Femur (tissue), 1 donor: ENCODE measurements at regions not wholly inside any gene's neighbourhood (a gene's known extent, or its start where the extent isn't known, plus 50 kb on each side); places are given as distances from the start of the nearest gene placed in this dataset.

Source experiments
- DNase-seq: peaks from one replicate; pipeline ENCODE4 v3.0.0-alpha.2; 2017

GRCh38 chr7:67426654-67427053, 430.0 kb downstream of the TYW1 start:
- no peak for DNase-seq

DNA sequence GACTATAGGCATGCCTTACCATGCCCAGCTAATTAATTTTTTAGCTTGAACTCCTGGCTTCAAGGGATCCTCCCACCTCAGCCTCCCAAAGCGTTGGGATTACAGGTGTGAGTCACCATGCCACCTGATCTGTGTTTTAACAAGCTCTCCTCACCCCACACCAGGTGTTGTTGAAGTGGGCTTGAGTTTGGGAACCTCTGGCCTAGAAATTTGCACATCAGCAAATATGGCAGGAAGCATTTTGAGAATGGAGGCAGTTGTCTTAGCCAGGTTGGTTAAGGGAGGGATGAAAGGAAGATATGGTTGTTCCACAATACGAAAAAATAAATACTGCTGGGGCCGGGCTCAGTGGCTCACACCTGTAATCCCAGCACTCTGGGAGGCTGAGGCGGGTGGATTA, 433.1 kb downstream of the TYW1 start:
- DNase-seq = no peak

DNA sequence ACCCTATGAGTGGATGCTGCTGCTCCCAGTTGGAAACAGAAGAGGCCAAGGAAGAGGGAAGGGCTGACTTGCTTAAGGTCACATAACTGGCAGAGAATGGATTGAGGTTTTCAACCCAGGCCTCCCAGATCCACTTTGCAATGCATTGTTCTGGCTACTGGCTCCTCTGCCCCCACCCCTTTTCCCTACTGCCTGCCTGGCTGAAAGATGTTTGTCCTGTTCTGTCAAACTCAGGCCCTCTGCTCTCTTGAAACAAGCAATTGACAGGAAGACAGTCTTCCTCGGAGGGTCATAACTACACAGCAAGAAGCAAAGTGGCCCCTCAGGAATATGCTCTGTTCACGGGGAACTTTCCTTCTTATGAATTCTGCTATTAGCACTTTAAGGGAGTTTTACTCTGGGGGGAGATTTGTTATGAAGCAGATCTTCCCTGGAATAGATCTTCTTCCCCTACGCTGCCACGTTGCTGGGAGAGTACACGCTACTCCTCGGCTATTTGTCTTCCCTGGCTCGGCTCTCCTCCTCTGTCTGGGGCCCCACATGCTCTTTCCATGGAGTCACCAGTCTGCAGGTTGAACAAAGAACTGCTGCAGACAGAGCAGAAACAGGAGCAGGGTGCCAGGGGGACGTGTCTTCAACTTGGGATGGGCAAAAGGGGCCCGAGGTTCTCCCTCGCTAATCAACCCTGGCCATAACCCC, 436.1 kb downstream of the TYW1 start:
- peak; percentile 54 for DNase-seq

DNA sequence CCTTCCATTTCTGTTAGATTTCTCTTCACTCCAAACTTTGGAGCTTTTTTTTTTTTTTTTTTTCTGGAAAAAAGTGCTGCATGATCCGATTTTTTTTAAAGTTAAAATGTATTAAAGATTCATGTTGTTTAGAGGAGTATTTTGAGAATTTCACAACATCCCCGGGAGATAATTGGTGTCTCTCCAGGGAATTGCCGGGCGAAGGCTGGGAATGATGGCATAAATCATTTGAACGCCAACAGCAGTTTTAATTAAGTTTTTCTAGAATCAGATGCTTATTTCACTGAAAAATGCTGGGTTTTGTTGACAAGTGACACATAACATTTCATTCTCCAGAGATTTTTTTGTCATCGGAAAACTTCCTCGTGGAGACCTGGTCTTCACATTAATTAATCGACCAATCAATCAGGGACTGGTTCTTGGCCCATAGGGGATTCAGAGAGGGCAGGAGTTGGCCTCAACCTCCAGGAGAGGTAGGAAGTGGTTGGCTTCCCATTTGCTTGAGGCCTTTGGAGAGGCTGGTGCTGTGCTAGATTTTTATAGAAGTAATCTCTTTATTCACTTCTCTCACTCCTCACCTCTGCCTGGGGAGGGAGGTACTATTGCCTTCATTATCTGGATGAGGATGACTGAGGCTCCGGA, 439.4 kb downstream of the TYW1 start:
- DNase-seq = no peak

GRCh38 chr7:67438198-67438882, 441.7 kb downstream of the TYW1 start:
- no peak for DNase-seq

DNA sequence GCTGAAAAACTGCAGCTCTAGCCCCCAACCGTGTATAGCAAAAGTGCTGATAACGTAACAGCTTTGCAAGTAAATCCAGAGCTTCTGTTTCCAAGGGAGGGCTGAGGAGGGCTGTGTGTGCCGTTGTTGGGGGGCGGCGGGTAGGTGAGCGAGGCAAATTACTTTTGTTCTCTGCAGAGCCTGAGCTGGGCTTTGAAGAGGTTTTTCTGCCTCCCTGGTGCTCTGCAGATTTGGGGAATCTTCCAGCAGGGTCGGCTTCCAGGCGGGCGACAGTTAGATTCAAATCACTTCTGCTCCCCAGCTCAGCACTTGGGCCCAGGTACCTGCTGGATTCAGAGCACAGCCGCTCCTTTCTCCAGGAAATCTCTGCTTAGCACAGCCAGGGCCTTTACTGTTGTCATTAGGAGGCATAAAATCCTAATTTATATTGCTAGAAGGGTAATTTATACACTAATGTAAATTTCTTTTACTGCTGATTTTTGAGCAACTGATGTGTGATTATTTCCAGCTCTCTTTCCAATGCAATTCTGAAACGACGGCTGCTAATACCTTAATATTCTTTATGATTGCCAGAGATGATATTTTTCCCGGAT, 442.4 kb downstream of the TYW1 start:
- no peak for DNase-seq

DNA sequence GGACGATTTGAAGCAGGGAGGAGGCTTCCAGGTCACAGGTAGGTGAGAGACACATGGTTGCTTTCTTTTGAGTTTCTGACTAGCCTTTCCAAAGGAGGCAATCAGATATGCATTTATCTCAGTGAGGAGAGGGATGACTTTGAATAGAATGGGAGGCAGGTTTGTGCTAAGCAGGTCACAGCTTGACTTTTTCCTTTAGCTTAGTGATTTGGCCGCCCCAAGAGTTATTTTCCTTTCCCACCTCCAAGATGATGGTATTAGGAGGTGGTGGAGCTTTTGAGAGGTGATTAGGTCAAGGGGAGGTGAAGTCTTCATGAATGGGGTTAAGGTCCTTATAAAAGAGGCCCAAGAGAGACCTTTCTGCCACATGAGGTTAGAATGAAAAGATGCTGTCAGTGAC, 443.7 kb downstream of the TYW1 start:
- no peak for DNase-seq

- DNase-seq = no peak
Observed at GRCh38 chr7:67445728-67446127, 449.1 kb downstream of the TYW1 start.

GRCh38 chr7:67447297-67447696, 450.7 kb downstream of the TYW1 start:
- no peak for DNase-seq

DNA sequence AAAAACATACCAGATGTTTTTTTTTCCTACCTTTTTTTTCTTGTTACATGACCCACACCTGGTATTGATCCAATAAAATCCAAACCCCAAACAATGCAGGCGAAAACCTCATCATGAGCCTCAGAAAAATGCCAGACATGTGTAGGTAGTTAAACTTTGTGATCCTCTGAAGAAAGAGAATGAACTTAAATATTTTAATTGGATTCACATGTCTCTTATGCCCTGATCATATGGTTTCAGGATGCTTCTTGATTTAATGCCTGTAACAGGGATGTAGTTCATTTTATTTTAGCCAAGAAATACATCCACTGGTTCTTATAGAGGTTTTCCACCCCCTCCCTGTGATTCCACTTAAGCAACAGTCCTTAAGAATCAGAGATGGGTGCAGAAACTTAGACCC, 451.6 kb downstream of the TYW1 start:
- no peak for DNase-seq

GRCh38 chr7:67450171-67450570, 453.5 kb downstream of the TYW1 start:
- DNase-seq = no peak

- no peak for DNase-seq
Observed at GRCh38 chr7:67451306-67451705, 454.7 kb downstream of the TYW1 start.

DNA sequence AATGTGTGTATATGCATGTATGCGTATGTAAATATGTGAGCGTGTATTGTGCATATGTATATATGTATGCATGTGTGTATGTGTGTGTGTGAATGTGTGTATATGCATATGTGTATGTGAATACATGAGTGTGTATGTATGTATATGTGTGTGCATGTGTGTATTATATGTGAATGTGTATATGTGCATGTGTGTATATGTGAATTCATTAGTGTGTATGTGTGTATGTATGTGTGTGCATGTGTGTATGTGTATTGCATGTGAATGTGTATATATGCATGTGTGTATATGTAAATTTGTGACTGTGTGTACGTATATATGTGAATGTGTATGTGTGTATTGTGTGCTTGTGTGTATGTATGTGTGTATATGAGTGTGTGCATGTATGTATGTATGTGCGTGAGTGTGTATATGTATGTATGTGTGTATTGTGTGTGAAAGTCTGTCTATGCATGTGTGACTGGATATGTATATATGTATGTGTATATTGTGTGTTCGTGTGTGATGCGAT, 455.9 kb downstream of the TYW1 start:
- DNase-seq = no peak

- peak; percentile 30 for DNase-seq
Observed at GRCh38 chr7:67453580-67454380, 457.1 kb downstream of the TYW1 start.

- DNase-seq = no peak
Observed at GRCh38 chr7:67455508-67455907, 458.9 kb downstream of the TYW1 start.

DNA sequence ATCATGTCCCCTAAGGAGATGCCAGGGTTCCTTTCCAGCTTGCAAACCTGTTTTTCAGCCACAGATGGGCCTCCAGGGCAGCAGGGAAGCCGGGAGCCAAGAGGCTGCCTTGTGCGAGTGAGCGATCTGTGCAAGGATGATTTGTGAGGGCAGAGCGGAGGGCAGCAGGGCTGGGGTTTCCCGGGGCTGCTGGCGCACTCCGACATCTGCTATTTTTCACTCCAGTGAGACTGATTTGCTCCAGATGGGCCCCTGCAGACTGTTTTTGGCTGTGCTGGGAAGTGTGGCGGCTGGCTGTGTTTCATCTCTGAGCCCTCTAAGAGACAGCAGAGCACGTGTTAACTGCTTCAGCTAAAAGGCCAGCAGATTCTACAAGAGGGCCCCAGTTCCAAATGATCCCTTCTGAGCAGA, 466.2 kb downstream of the TYW1 start:
- peak; percentile 86 for DNase-seq

DNA sequence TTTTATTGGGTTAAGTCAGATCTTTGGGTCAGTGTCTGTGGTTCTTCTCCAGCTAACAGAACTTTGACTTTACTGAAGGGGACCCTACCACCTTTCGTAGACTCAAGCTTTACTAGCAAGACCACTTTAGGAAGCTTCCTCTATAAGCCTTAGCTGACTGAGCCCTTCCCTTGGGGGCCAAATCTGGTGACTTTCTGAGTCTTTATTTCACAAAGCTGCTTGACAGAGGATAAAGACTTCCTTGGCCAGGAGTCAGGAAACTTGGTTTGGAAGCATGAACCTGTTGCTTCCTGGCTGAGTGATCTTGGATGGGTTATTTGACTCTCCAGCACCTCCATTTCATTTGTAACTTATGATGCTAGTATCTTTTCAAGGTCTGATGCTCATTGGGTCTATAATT, 466.7 kb downstream of the TYW1 start:
- DNase-seq = no peak

- no peak for DNase-seq
Observed at GRCh38 chr7:67463983-67464382, 467.4 kb downstream of the TYW1 start.

DNA sequence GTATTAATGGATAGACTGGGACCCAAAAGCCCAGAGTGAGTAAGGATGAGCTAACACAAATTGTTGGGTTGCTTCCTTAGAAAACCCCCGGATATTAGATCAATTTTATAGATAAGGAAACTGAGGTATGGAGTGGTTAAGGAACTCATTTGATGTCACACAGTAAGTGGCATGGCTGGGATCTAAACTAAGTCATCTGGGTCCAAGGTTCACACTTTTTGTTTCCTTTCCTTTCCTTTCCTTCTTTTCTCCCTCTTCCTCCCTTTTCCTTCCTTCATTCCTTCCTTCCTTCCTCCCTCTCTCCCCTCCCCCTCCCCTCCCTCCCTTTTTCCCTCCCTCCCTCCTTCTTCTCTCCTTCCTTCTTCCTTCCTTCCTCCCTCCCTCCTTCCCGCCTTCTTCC, 469.5 kb downstream of the TYW1 start:
- no peak for DNase-seq

GRCh38 chr7:67470256-67470751, 473.7 kb downstream of the TYW1 start:
- peak; percentile 66 for DNase-seq

DNA sequence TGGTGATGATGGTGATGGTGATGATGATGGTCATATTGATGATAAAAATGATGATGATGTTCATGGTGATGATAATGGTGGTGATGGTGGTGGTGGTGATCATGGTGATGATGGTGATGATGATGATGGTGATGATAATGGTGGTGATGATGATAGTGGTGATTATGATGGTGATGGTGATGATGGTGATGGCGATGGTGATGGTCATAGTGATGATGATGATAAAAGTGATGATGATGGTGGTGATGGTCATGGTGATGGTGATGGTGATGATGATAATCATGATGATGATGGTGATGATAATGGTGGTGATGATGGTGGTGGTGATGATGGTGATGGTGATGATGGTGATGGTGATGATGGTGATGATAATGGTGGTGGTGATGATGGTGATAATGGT, 478.7 kb downstream of the TYW1 start:
- DNase-seq = no peak

- DNase-seq = no peak
Observed at GRCh38 chr7:67478066-67478465, 481.4 kb downstream of the TYW1 start.
